HG03439 (cell line): ENCODE measurements at regions not wholly inside any gene's neighbourhood (a gene's known extent, or its start where the extent isn't known, plus 50 kb on each side); places are given as distances from the start of the nearest gene placed in this dataset.

ENCODE experiments used
- ATAC-seq: cut with Tn5 transposase; IDR thresholded peaks from one replicate; pipeline ENCODE4 v1.9.1; 2021; ENCODE audit warnings: mild to moderate bottlenecking, moderate library complexity; ENCODE audit not compliant: unreplicated experiment

DNA sequence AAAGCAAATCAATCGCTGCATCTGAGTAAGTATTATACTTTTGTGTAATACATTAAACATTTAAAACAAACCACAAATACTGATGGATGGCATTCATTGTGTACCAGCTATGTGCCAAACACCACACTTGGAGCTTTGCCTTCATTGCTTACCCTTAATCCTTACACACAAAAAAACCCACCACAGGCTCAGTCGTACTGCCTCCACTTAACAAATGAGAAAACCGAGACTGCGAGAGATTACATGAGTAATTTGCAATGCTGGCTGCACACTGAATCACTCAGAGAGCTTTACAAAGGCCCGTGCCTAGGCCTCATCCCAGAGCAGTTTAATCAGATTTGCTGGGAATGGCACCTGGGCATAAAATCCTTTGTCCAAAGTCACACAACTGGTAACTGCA, 130.5 kb downstream of the EDN1 start:
- no peak for ATAC-seq

DNA sequence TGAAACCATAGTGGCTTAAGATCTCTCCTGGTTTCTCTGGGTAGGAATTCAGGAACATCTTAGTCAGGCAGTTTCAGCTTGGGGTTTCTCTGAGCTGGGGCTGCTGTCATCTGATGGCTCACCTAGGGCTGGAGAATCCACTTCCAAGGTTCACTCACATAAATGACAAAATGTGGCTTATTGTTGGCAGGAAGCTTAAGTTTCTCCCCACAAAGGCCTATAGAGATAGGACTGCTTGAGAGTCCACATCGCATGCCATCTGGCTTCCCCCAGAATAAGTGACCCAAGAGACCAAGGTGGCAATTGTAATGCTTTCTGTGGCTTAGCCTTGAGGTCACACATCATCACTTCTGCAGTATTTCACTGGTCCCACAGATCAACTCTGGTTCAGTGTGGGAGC, 131.4 kb downstream of the EDN1 start:
- ATAC-seq, result no peak

DNA sequence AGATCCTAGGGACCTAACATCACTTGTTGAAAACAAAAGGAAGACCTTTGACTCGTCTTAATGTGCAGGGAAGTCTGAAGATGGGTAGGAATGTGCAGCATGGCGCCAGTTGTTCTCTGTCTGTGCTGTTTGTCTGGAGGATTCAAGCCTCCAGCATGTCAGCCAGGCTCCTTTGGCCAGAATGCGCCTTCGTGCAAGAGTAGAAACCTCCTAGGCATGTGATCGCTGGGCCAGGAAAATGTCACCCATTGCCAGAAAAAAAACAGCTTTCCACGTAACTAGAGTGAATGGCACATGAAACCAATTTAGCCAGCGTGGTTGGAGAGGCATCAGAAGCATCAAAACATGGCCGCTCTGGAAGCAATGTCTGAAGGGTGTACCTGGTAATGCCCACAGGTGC, 132.7 kb downstream of the EDN1 start:
- no peak for ATAC-seq

DNA sequence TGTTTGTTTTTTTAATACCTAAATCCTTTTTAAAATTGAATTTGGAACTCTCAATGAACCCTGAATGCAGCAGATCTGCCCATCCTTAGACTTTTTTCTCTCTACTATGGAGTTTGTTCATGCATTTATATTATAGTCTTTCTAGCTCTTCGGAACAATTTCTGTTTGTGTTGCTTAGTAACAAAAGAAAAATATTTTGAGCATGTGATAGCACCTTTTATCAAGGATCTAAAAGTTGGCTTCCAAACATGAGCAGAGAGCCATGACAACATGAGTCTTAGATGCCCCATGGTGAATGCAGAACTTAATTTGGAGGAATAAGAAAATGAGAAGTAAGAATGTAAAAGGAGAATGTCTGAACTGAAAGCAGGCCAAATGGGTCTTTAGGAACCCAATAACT, 133.7 kb downstream of the EDN1 start:
- ATAC-seq, result no peak

DNA sequence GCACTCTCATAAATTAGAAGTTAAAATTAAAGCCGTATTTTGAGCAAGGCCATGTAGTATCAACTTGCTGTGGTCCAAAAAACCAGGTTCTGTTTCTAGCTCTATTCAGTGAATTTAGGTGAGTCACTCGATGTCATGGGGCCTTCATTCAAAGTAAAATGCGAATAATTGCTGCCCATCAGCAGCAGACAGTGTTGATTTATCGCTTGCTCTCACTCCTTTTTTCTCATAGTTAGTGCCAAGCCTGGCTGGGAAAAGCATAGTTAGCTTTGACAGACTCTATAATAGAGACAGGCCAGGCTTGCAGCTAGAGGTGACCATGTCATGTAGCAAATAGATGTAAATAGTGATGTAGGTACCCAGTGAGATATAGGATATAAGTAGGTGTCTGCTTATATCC, 136.0 kb downstream of the EDN1 start:
- no peak for ATAC-seq

DNA sequence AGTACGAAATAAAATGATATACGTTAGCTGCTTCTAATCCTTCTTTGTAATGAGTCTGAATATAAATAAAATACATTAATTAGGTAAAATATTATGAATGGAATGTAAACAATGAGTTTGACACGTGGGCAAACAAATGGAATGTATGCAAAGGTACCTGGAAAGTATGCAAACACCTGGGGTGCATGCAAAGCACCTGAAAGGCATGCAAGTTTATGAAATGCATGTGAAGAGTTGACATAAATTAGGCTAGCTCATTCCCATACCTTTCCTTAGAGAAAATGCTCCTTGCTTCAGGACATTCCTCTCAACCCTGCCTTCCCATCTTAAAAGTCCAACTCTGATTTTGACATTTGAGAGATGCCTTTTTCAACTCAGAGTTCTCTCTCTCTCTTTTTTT, 140.9 kb downstream of the EDN1 start:
- ATAC-seq, result no peak

DNA sequence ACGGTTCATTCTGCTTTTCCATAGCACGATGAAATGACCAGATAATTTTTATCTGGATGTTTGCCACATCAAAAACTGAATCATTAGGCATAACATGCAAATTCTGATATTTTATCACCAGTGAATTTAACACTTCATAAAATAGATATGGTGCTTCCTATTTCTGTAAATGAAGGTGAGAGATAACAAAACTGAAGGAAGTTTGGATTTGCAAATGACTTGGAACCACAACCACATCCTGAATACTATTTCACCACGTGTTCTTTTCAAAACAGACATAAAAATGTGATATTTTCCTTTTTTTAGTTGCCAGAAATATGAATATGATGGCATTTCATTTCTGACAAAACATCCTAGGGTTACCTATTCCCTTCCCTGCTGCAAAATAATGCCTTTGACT, 146.1 kb downstream of the EDN1 start:
- ATAC-seq, result no peak

DNA sequence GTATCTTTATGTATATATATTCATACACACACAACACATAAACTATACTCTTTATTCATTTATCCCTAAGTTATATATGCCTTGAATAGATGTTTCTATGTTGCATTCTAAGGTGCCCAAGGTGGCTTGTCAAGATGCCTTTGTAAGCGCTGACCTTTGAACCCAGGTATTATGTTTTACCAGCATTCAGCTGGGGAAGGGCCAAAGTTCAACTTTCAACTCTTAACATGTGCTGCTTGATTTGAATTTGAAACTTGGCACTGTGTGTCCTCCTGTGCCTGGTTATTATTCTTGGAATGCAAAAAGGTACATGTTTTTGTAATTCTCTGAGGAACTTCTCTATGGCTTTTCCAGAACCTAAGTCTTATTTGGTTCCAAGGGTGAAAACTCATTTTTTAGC, 146.5 kb downstream of the EDN1 start:
- no peak for ATAC-seq

DNA sequence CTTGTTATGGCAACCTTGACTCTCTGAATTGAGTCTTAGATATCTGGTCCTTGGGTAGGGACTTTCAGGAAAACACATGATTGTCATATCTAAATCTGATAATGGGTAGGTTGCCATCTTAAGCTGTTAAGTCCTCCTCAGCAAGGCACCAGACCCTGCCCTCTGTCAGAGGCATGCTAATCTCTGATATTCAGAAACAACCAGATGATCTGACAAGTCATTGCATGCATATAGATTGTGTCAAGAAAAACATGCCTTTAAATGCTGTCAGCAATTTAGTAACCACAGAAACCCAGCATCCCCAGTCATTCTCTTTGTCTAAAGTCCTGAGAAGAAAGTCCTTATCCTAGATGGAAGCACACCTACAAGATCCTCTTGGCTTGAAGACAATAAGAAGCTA, 149.1 kb downstream of the EDN1 start:
- ATAC-seq, result no peak

DNA sequence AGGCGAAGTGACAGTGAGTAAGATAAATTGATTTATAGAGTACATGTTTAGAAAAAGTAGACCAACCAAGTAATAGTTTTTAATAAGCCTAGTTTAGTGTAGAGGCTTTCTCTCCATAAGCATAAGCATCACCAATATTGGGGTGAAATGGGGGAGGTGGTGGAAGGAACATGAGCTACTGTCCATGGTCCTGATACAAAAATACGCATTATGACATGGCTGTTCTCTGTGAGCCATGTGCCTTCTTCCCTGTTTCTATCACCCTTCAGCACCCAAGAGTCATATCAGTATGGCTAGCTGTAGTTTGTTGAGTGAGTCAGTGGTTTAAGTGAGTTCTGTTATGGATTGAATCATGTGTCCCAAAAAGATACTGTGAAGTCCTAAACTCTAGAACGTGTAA, 150.8 kb downstream of the EDN1 start:
- ATAC-seq, result no peak

DNA sequence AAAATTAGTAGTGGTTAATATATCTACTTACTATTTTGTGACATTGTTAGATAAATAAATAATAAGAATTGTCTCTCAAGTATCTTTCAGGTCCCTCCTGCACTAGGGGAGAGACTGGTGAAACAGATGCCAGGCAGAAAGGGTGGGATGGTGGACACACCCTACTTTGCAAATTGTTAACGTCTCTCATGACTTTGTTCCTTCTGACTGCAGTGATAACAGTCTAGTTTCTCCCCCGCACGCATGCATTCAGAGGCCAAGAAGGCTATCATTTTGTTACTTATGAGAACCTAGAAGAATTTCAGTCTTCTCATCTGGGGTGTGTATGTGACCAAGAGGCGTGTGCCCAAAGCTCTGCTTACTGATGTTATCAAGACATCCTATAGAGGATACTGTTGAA, 152.3 kb downstream of the EDN1 start:
- ATAC-seq, result no peak

DNA sequence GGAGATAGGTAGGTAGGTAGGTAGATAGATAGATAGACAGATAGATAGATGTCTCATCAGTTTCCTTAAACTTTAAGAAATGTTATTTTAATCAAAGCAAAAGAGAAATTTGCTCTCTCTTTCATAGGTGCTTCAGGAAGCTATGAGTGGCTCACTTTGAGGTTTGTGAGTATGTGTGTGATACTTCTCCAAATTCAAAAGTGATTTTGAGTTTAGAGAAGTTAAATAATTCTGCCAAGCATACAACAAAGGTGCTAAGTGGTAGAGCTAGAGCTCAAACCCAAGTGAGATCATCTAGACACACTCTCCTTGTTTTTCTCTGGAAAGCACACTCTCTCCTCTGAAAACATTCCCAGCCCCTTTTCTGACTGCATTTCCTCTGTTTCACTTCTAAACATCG, 156.2 kb downstream of the EDN1 start:
- ATAC-seq, result no peak

DNA sequence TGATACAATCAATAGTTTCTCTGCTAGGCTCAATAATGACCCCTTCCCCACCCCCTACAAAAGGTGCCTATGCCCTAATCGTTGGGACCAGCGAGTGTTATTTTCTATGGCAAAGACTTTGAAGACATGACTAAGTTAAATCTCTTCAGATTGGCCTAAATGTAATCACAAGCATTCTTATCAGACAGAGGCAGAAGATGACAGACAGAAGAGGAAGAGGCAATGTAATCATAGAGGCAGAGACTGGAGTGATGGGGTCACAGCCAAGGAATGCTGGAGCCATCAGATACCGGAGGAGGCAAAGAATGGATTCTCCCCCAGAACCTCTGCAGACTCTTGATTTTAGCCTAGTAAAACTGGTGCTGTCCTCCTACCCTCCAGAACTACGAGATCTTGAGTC, 159.3 kb downstream of the EDN1 start:
- no peak for ATAC-seq

DNA sequence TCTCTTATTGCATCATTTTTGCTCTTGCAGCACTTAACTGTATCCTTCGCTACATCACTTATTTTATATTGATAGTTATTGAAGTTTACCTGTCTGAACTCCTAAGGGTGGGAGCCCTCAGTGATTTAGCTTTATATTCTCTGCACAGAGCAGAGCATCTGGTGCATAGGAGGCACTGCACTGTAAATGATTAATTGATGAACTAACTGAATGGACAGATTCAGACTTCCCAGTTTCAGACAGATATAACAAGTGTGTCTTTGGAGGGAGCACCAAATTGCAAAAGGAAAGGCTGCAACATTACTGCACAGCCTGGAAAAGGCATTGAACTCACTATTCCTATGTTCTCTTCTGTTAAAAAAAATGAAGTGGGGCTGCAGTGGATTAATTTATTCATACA, 160.3 kb downstream of the EDN1 start:
- ATAC-seq, result no peak

DNA sequence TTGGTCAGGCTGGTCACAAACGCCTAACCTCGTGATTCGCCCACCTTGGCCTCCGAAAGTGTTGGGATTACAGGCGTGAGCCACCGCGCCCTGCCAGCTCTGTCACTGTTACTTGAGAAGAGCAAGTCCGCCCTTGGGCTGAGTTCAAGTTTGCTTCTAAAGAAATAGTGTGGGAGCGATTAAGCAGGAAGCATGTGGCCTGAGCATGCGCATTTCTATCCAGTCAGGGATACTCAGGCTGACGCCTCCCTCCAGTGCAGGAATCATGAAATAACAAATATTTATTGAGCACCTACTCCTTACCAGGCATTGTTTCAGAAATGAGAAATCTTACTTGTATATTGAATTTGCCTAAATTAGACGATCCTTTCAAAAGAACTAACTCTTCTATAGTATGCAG, 166.2 kb downstream of the EDN1 start:
- ATAC-seq, result no peak

DNA sequence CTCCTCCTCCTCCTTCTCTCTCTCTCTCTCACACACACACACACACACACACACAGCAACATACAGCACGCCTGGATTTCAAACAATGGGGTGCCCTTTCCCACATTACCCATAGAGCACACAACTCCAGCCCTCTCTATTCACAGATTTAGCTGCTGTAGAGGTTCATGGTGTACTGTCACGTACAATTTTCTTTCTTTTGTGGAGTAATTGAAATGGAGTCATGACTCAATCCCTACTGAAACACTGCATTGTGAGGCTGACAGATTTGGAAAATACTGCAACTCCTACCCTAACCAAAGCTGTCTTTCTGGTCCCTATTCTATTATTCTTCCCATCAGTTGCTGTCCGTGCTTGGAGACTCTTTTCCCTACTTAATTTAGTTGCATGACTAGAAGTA, 166.9 kb downstream of the EDN1 start:
- no peak for ATAC-seq

DNA sequence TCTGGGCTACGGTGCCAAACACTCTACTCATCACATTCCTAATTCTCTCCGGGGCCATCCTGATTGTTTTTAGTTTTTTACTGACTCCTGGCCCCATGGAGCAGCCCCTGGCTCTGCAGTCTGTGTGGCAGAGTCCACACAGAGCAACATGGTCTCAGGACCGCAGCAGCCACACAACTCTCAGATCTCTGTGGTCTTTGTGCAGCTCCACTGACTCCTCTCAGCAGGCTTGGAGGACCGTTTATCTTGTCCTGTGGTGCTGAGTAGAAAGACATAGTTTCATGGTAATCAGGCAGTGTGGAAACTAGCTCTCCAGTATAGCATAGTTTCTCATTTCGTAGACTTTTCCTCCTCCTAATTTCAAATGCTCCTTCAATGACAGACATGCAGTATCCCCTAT, 168.4 kb downstream of the EDN1 start:
- no peak for ATAC-seq

DNA sequence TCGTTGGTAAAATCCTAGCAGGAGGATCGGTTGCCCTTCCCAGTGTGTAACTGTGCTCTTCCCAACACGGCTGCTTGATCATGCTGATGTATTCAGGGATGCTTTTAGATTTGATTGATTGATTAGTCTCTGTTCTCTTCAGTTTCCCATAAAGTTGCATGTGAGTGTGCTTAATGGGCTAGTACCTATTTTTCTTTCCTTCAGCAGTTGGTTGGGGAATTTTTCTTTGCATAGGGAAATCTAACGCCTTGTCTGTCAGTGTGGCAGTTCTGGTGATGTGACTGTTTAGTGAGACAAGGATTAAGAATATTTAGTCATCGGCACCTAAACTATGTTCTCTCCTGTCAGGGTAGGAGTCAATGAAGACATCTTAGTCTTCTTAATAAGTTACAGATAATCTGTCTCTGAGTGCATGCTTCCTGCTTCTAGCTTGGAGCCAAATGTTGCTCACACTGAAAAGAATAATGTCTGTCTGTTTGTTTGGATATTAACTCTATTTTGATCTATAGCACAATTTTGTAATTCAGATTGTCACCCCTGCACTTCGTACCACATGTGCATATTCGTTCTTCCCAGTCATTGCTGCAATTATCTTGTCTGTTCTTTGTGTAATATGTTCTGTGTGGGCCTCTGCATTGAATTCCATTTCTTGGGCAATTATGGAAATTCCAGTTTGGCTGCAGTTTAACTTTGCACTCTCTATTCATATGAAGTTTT, 169.9 kb downstream of the EDN1 start:
- ATAC-seq, result no peak

DNA sequence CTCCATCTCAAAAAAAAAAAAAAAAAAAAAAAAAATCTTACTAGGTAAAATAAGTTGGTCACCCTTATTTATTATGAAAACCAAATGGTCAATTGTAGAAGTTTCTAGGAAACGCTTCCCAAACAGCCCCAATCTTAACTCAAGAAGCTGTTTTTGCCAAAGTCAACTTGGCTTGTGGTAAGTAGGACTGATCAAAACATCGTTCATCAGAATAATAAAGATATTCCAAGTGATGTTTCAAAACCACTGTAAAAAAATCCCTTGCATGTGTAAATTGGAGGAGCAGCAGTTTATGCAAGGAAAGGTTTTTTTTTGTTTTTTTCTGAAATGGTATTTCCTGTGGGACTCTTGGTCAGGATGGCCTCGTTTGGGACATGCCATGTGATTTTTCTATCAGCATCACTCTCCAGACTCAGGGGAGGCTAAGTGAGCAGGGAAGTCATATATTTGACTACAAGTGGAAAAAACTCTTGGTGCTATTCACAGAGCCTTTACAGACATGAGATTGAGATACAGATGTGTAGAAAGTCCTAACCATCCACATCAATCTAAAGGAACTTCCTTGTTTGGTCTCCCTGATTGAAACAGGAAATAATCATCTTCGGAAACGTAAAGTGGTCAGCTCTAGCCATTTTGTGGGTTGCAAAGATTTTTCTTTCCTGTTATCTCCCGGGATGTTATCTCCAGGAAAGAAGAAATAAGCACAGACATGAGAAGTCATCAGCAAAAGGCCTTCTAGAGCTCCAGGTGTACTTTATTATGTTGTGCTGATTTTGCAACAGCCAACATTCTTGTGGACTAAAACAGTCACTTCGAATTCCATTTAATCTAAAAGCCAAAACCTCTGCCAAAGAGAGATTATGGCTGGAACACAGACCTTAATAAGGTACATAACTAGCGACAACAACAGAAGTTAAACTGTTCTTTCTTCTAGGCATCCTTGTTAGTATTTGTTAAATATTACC, 177.8 kb downstream of the EDN1 start:
- ATAC-seq, result no peak

DNA sequence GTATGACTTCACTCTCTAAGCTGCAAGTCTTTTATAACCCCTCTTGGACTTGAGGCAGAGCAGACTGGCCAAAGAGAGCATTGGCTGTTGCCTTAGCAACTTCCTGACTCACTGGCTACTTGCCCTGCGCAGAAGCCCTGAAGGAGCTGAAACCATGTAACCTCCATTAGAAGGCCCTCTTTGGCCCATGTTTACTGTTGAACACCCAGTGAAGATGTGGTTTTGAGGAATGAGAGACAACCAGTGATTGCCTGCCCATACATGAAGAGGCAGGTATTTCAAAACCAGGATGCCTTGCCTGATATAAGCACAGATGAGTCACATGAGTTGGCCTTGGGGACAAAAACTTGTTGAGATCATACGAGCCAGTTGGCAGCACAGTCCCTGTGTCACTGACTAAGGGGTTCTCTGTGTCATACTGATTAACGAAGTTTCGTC, 182.5 kb downstream of the EDN1 start:
- no peak for ATAC-seq

DNA sequence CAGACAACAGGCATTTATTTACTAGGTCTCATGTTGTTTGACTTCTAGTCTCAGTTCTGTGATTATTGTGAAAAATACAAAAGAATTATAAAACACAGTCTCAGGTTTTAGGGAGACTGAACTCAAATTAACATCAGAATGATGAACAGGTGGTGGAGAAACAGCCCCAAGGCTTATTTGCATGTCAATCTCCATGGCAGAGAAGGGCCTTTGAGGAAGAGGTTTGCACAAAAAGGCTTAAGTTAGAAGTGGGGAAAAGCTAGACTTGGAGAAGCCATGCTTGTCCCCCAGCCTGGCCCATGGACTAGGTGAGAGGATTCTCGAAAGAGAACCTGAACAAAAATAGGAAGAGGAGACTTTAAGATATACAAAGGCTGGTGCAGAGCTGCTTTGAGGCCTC, 183.3 kb downstream of the EDN1 start:
- no peak for ATAC-seq
